Common myeloid progenitor, CD34-positive (primary cell): ENCODE measurements at regions not wholly inside any gene's neighbourhood (a gene's known extent, or its start where the extent isn't known, plus 50 kb on each side); places are given as distances from the start of the nearest gene placed in this dataset.

Source experiments
- CTCF ChIA-PET: fragments of 350-600 bp; sonication (Branson Sonifier 250); formaldehyde crosslinking; loops from one replicate; lab custom pipeline; 2021; ENCODE audit warnings: antibody characterized with exemption; lab: Charles Lee
- POLR2A ChIA-PET: fragments of 350-600 bp; sonication (Branson Sonifier 250); formaldehyde crosslinking; loops from one replicate; lab custom pipeline; 2021; ENCODE audit warnings: antibody characterized with exemption; lab: Charles Lee
- DNase-seq, 3 donors: peaks; one replicate each; pipeline versions ENCODE4 v3.0.0 to v3.0.0-alpha.2; 2013
- H3K27ac ChIP-seq, 2 experiments: 1 replicate in 1 of 2; 2 replicates in 1 of 2; pipeline ENCODE4 v1.7.0; 2013; ENCODE audit warnings: inconsistent platforms in 2 of 2, low read length in 2 of 2, mild to moderate bottlenecking in 2 of 2, low read depth in 1 of 2, moderate library complexity in 1 of 2; ENCODE audit not compliant: severe bottlenecking in 2 of 2, insufficient read depth in 1 of 2, poor library complexity in 1 of 2
- H3K27me3 ChIP-seq, 5 experiments: replicated peaks in 2 of 5; 1 replicate in 3 of 5; 2 replicates in 2 of 5; pipeline versions ENCODE4 v1.6.1 to v1.7.0; 2013; ENCODE audit warnings: low read length in 4 of 5, mild to moderate bottlenecking in 2 of 5, moderate library complexity in 2 of 5, inconsistent platforms in 1 of 5; ENCODE audit not compliant: insufficient read depth in 5 of 5, control insufficient read depth in 4 of 5
- H3K36me3 ChIP-seq, 4 experiments: 1 replicate in 2 of 4; 2 replicates in 2 of 4; pipeline versions ENCODE4 v1.6.1 to v1.7.0; 2013; ENCODE audit warnings: low read length in 3 of 4, control low read depth in 1 of 4, mild to moderate bottlenecking in 1 of 4; ENCODE audit not compliant: control insufficient read depth in 4 of 4, insufficient read depth in 4 of 4
- H3K4me1 ChIP-seq, 4 experiments: 1 replicate in 3 of 4; 2 replicates in 1 of 4; pipeline versions ENCODE4 v1.6.1 to v1.7.1; 2013; ENCODE audit warnings: low read length in 3 of 4, mild to moderate bottlenecking in 3 of 4, control low read depth in 1 of 4, inconsistent platforms in 1 of 4, moderate library complexity in 1 of 4; ENCODE audit not compliant: control insufficient read depth in 4 of 4, insufficient read depth in 4 of 4; ENCODE audit errors: control extremely low read depth in 1 of 4
- H3K4me3 ChIP-seq, 7 experiments: 1 replicate in 4 of 7; 2 replicates in 3 of 7; pipeline versions ENCODE4 v1.5.1 to v1.7.0; 2013; ENCODE audit warnings: mild to moderate bottlenecking in 7 of 7, low read length in 6 of 7, moderate library complexity in 6 of 7, inconsistent platforms in 2 of 7, low read depth in 2 of 7, control low read depth in 1 of 7; ENCODE audit not compliant: insufficient read depth in 4 of 7, control insufficient read depth in 1 of 7; ENCODE audit errors: extremely low read depth in 1 of 7
- H3K9me3 ChIP-seq, 5 experiments: 1 replicate in 4 of 5; 2 replicates in 1 of 5; pipeline versions ENCODE4 v1.6.1 to v1.7.1; 2013; ENCODE audit warnings: low read length in 4 of 5, mild to moderate bottlenecking in 2 of 5, inconsistent platforms in 1 of 5, low read depth in 1 of 5, moderate library complexity in 1 of 5; ENCODE audit not compliant: control insufficient read depth in 4 of 5, insufficient read depth in 2 of 5; ENCODE audit errors: control extremely low read depth in 1 of 5
- WGBS: methylation state at CpG from one replicate; pipeline ENCODE4 v1.1.5; 2013; ENCODE audit not compliant: insufficient coverage; 5-methylcytosine and 5-hydroxymethylcytosine counted together

- Histone ChIP-seq H3K27ac (no peak overlapping the region), H3K27me3 (peaks cover 0 to 2% (median 0%) of the 10 kb centered on the region in 5 experiments), H3K36me3 (no peaks in the 10 kb centered on the region), H3K4me3 (no peak overlapping the region), H3K9me3 (no peaks in the 10 kb centered on the region), H3K4me1 (no peaks in the 10 kb centered on the region)
- no peak for DNase-seq
- ChIA-PET CTCF (no interaction called here), POLR2A (no interaction called here)
- 90% methylated on average over 2 of the region's 4 CpGs for WGBS
Measured at GRCh38 chr3:75260-75659, 121.3 kb upstream of the CHL1 start.

GRCh38 chr3:79542-79941, 117.0 kb upstream of the CHL1 start:
- Histone ChIP-seq H3K4me3 (no peak overlapping the region), H3K27ac (no peak overlapping the region), H3K27me3 (peaks cover 0 to 1% (median 0%) of the 10 kb centered on the region in 5 experiments), H3K9me3 (no peaks in the 10 kb centered on the region), H3K36me3 (no peaks in the 10 kb centered on the region), H3K4me1 (no peaks in the 10 kb centered on the region)
- no CpG with 5 or more reads among the region's 2 CpGs for WGBS
- ChIA-PET POLR2A (no interaction called here), CTCF (no interaction called here)
- no peak for DNase-seq

GRCh38 chr3:82508-82907, 114.1 kb upstream of the CHL1 start:
- peaks cover 0 to 1% (median 0%) of the 10 kb centered on the region in 5 experiments for H3K27me3 ChIP-seq
- WGBS, result no CpG with 5 or more reads among the region's 2 CpGs
- no peaks in the 10 kb centered on the region for H3K4me1 ChIP-seq
- H3K9me3 ChIP-seq, result no peaks in the 10 kb centered on the region
- ChIA-PET CTCF (no interaction called here), POLR2A (no interaction called here)
- no peak overlapping the region for H3K4me3 ChIP-seq
- H3K27ac ChIP-seq, result no peak overlapping the region
- no peaks in the 10 kb centered on the region for H3K36me3 ChIP-seq
- DNase-seq, result no peak

GRCh38 chr3:83096-83495, 113.5 kb upstream of the CHL1 start:
- no peaks in the 10 kb centered on the region for H3K9me3 ChIP-seq
- no peaks in the 10 kb centered on the region for H3K4me1 ChIP-seq
- no peaks in the 10 kb centered on the region for H3K36me3 ChIP-seq
- no peak overlapping the region for H3K4me3 ChIP-seq
- no peak overlapping the region for H3K27ac ChIP-seq
- POLR2A ChIA-PET, result no interaction called here
- WGBS, result 100% methylated on average over 1 of the region's 2 CpGs
- CTCF ChIA-PET, result no interaction called here
- H3K27me3 ChIP-seq, result peaks cover 0 to 1% (median 0%) of the 10 kb centered on the region in 5 experiments
- DNase-seq, result no peak

GRCh38 chr3:85180-85579, 111.4 kb upstream of the CHL1 start:
- no peak overlapping the region for H3K27ac ChIP-seq
- H3K9me3 ChIP-seq, result no peaks in the 10 kb centered on the region
- DNase-seq, result no peak
- ChIA-PET CTCF (no interaction called here), POLR2A (no interaction called here)
- 100% methylated on average over 1 of the region's 2 CpGs for whole genome bisulfite sequencing
- H3K27me3 ChIP-seq, result peaks cover 0 to 1% (median 0%) of the 10 kb centered on the region in 5 experiments
- no peak overlapping the region for H3K4me3 ChIP-seq
- no peaks in the 10 kb centered on the region for H3K36me3 ChIP-seq
- no peaks in the 10 kb centered on the region for H3K4me1 ChIP-seq

GRCh38 chr3:88267-88666, 108.3 kb upstream of the CHL1 start:
- Histone ChIP-seq H3K27ac (no peak overlapping the region), H3K36me3 (no peaks in the 10 kb centered on the region), H3K27me3 (no peaks in the 10 kb centered on the region), H3K4me3 (no peak overlapping the region), H3K4me1 (no peaks in the 10 kb centered on the region), H3K9me3 (no peaks in the 10 kb centered on the region)
- DNase-seq, result peak in 1 of 3 donors; percentile 2
- ChIA-PET CTCF (no interaction called here), POLR2A (no interaction called here)
- 29% methylated on average over 1 of the region's 1 CpG for WGBS

GRCh38 chr3:93746-94145, 102.8 kb upstream of the CHL1 start:
- 89% methylated on average over 3 of the region's 7 CpGs for WGBS
- ChIA-PET POLR2A (no interaction called here), CTCF (no interaction called here)
- H3K4me1 ChIP-seq, result no peaks in the 10 kb centered on the region
- no peaks in the 10 kb centered on the region for H3K9me3 ChIP-seq
- H3K27ac ChIP-seq, result no peak overlapping the region
- H3K27me3 ChIP-seq, result peaks cover 0 to 4% (median 0%) of the 10 kb centered on the region in 5 experiments
- H3K4me3 ChIP-seq, result no peak overlapping the region
- no peak for DNase-seq
- no peaks in the 10 kb centered on the region for H3K36me3 ChIP-seq
